Transverse colon (tissue), 4 donors: ENCODE measurements at regions not wholly inside any gene's neighbourhood (a gene's known extent, or its start where the extent isn't known, plus 50 kb on each side); places are given as distances from the start of the nearest gene placed in this dataset.

Experiments
- POLR2AphosphoS5 ChIP-seq, 3 donors: sonication (generic); formaldehyde crosslinking; IDR thresholded peaks; one replicate each; pipeline ENCODE4 v1.6.1; 2016; ENCODE audit warnings: antibody characterized with exemption in 3 of 3
- TF ChIP-seq, protein P1 (sequence below), 5 experiments: fragments of 200-600 bp in 3 of 5; fragments of 450-650 bp in 2 of 5; sonication (generic) in 3 of 5; IDR thresholded peaks; 1 replicate in 2 of 5; 2 replicates in 3 of 5; pipeline ENCODE4 v1.5.1; 2016 to 2017; ENCODE audit warnings: antibody characterized with exemption in 5 of 5, inconsistent platforms in 3 of 5, mild to moderate bottlenecking in 2 of 5, moderate library complexity in 1 of 5

DNA sequence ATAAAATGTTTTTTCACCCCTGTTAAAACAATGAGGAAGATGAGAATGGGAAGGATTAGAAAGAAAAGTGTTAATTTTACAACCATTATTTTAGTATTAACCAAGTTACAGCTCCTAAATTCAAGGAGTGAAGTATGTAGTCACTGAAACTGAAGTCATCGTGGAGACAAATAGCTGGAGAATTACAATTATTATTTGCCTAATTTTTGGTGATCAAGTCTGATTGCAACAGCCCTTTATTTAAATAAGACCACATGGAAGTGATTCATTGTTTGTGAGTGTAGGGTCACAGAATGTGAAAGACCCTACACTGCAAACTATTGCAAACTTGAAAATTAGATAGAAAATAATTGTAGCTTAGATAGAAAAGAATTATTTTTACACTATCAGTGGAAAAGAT, 292.4 kb downstream of the CENPW start:
- TF ChIP-seq, protein P1, sequence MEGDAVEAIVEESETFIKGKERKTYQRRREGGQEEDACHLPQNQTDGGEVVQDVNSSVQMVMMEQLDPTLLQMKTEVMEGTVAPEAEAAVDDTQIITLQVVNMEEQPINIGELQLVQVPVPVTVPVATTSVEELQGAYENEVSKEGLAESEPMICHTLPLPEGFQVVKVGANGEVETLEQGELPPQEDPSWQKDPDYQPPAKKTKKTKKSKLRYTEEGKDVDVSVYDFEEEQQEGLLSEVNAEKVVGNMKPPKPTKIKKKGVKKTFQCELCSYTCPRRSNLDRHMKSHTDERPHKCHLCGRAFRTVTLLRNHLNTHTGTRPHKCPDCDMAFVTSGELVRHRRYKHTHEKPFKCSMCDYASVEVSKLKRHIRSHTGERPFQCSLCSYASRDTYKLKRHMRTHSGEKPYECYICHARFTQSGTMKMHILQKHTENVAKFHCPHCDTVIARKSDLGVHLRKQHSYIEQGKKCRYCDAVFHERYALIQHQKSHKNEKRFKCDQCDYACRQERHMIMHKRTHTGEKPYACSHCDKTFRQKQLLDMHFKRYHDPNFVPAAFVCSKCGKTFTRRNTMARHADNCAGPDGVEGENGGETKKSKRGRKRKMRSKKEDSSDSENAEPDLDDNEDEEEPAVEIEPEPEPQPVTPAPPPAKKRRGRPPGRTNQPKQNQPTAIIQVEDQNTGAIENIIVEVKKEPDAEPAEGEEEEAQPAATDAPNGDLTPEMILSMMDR (IDR thresholded peaks at IDR 0.05) = no peak
- no peak for TF ChIP-seq POLR2AphosphoS5 (IDR thresholded peaks at IDR 0.05)
